H9 (cell line): ENCODE measurements at regions not wholly inside any gene's neighbourhood (a gene's known extent, or its start where the extent isn't known, plus 50 kb on each side); places are given as distances from the start of the nearest gene placed in this dataset.

Experiments used
- DNase-seq: peaks from one replicate; pipeline ENCODE4 v3.0.0-alpha.2; 2017
- H2AFZ ChIP-seq: one replicate; pipeline ENCODE4 v1.6.1; 2013; ENCODE audit warnings: mild to moderate bottlenecking, low read length, control low read depth, moderate library complexity
- H2AK5ac ChIP-seq: 2 replicates; pipeline ENCODE4 v1.6.1; 2013; ENCODE audit warnings: low read length, control low read depth, mixed read lengths; ENCODE audit not compliant: insufficient read length
- H2BK120ac ChIP-seq: one replicate; pipeline ENCODE4 v1.6.1; 2013; ENCODE audit warnings: low read depth, mild to moderate bottlenecking, low read length, control low read depth, inconsistent platforms; ENCODE audit not compliant: poor library complexity, severe bottlenecking
- H2BK12ac ChIP-seq: 2 replicates; pipeline ENCODE4 v1.6.1; 2013; ENCODE audit warnings: low read length, control low read depth, mixed read lengths, low read depth; ENCODE audit not compliant: insufficient read length
- H2BK15ac ChIP-seq: 2 replicates; pipeline ENCODE4 v1.6.1; 2013; ENCODE audit warnings: low read depth, low read length, control low read depth
- H2BK20ac ChIP-seq: one replicate; pipeline ENCODE4 v1.6.1; 2013; ENCODE audit warnings: low read depth, mild to moderate bottlenecking, low read length, control low read depth, inconsistent platforms; ENCODE audit not compliant: poor library complexity, severe bottlenecking
- H2BK5ac ChIP-seq: 2 replicates; pipeline ENCODE4 v1.6.1; 2013; ENCODE audit warnings: low read length, control low read depth, mixed read lengths; ENCODE audit not compliant: insufficient read length
- H3K14ac ChIP-seq: 2 replicates; pipeline ENCODE4 v1.6.1; 2013; ENCODE audit warnings: low read length, control low read depth; ENCODE audit not compliant: insufficient read depth
- H3K18ac ChIP-seq: 2 replicates; pipeline ENCODE4 v1.6.1; 2013; ENCODE audit warnings: low read depth, mild to moderate bottlenecking, mixed read lengths, low read length, control low read depth; ENCODE audit not compliant: insufficient read length
- H3K23ac ChIP-seq: 2 replicates; pipeline ENCODE4 v1.6.1; 2013; ENCODE audit warnings: low read length, control low read depth, mixed read lengths, low read depth; ENCODE audit not compliant: insufficient read length
- H3K23me2 ChIP-seq: 2 replicates; pipeline ENCODE4 v1.6.1; 2013; ENCODE audit warnings: low read depth, mild to moderate bottlenecking, mixed read lengths, low read length, control low read depth; ENCODE audit not compliant: insufficient read length, poor library complexity, severe bottlenecking
- H3K27ac ChIP-seq: 2 replicates; pipeline ENCODE4 v1.5.1; 2013; ENCODE audit warnings: low read length, control low read depth, mixed read lengths, low read depth; ENCODE audit not compliant: insufficient read length
- H3K27me3 ChIP-seq: 2 replicates; pipeline ENCODE4 v1.6.1; 2013; ENCODE audit warnings: low read length, control low read depth, inconsistent platforms; ENCODE audit not compliant: insufficient read depth
- H3K4ac ChIP-seq: 2 replicates; pipeline ENCODE4 v1.6.1; 2013; ENCODE audit warnings: low read depth, mild to moderate bottlenecking, control low read depth, inconsistent platforms, low read length, moderate library complexity
- H3K4me1 ChIP-seq: 2 replicates; pipeline ENCODE4 v1.6.1; 2013; ENCODE audit warnings: low read length, control low read depth, inconsistent platforms; ENCODE audit not compliant: insufficient read depth
- H3K4me2 ChIP-seq: 2 replicates; pipeline ENCODE4 v1.6.1; 2013; ENCODE audit warnings: low read length, control low read depth, mixed read lengths; ENCODE audit not compliant: insufficient read length, insufficient read depth
- H3K56ac ChIP-seq: 2 replicates; pipeline ENCODE4 v1.6.1; 2013; ENCODE audit warnings: low read depth, mild to moderate bottlenecking, mixed read lengths, low read length, control low read depth; ENCODE audit not compliant: insufficient read length
- H3K79me1 ChIP-seq: 2 replicates; pipeline ENCODE4 v1.6.1; 2013; ENCODE audit warnings: low read depth, mild to moderate bottlenecking, moderate library complexity, low read length, control low read depth, inconsistent platforms; ENCODE audit not compliant: insufficient read depth, poor library complexity, severe bottlenecking
- H3K79me2 ChIP-seq: 2 replicates; pipeline ENCODE4 v1.6.1; 2013; ENCODE audit warnings: low read length, control low read depth, inconsistent platforms; ENCODE audit not compliant: insufficient read depth
- H3K9ac ChIP-seq: 2 replicates; pipeline ENCODE4 v1.6.1; 2013; ENCODE audit warnings: low read length, control low read depth, mixed read lengths; ENCODE audit not compliant: insufficient read length; ENCODE audit errors: extremely low read depth
- H3K9me3 ChIP-seq: one replicate; pipeline ENCODE4 v1.6.1; 2013; ENCODE audit warnings: low read depth, low read length, inconsistent platforms; ENCODE audit not compliant: control insufficient read depth
- H3T11ph ChIP-seq: one replicate; pipeline ENCODE4 v1.6.1; 2013; ENCODE audit warnings: mild to moderate bottlenecking, low read length, control low read depth, inconsistent platforms
- H4K20me1 ChIP-seq: one replicate; pipeline ENCODE4 v1.6.1; 2013; ENCODE audit not compliant: control insufficient read depth, insufficient read length, insufficient read depth
- H4K5ac ChIP-seq: 2 replicates; pipeline ENCODE4 v1.6.1; 2013; ENCODE audit warnings: low read depth, mild to moderate bottlenecking, mixed read lengths, low read length, control low read depth; ENCODE audit not compliant: insufficient read length
- H4K8ac ChIP-seq: replicated peaks from 2 replicates; pipeline ENCODE4 v1.6.1; 2013; ENCODE audit warnings: low read length, control low read depth, mixed read lengths, low read depth; ENCODE audit not compliant: insufficient read length
- H4K91ac ChIP-seq: 2 replicates; pipeline ENCODE4 v1.6.1; 2013; ENCODE audit warnings: low read depth, mild to moderate bottlenecking, moderate library complexity, mixed read lengths, low read length, control low read depth; ENCODE audit not compliant: insufficient read length
- H3K27ac Mint-ChIP-seq, 3 experiments: 2 replicates in 2 of 3; 3 replicates in 1 of 3; pipeline ENCODE4 v1.8.0; 2020 to 2021; ENCODE audit warnings: mixed read lengths in 3 of 3, mild to moderate bottlenecking in 1 of 3, moderate library complexity in 1 of 3
- H3K27me3 Mint-ChIP-seq: 2 replicates; pipeline ENCODE4 v1.8.0; 2021; ENCODE audit warnings: low read depth, mild to moderate bottlenecking, moderate library complexity, mixed read lengths
- H3K36me3 Mint-ChIP-seq, 3 experiments: 2 replicates in 2 of 3; 3 replicates in 1 of 3; pipeline ENCODE4 v1.8.0; 2020 to 2021; ENCODE audit warnings: low read depth in 3 of 3, mixed read lengths in 3 of 3; ENCODE audit not compliant: insufficient read depth in 1 of 3
- H3K4me1 Mint-ChIP-seq, 2 experiments: 2 replicates each; pipeline ENCODE4 v1.8.0; 2020; ENCODE audit warnings: mixed read lengths in 2 of 2
- H3K4me3 Mint-ChIP-seq, 2 experiments: 2 replicates in 1 of 2; 3 replicates in 1 of 2; pipeline ENCODE4 v1.8.0; 2020 to 2021; ENCODE audit warnings: mild to moderate bottlenecking in 2 of 2, mixed read lengths in 2 of 2, moderate library complexity in 1 of 2
- H3K9me3 Mint-ChIP-seq, 2 experiments: 2 replicates in 1 of 2; 3 replicates in 1 of 2; pipeline ENCODE4 v1.8.0; 2020; ENCODE audit warnings: mild to moderate bottlenecking in 2 of 2, mixed read lengths in 2 of 2, moderate library complexity in 1 of 2
- WGBS: extraction: QIAGEN DNeasy Blood & Tissue Kit; methylation state at CpG from one replicate; pipeline ENCODE4 v1.1.7; 2013; ENCODE audit warnings: missing lambda C conversion rate, low lambda C conversion rate, mixed read lengths; ENCODE audit not compliant: insufficient read length; ENCODE audit errors: extremely low coverage; 5-methylcytosine and 5-hydroxymethylcytosine counted together
- TF ChIP-seq, protein P1 (sequence below): fragments of 200-600 bp; sonication (generic); conservative IDR thresholded peaks from 3 replicates; pipeline ENCODE4 v1.8.0; 2021; ENCODE audit warnings: antibody characterized with exemption, mild to moderate bottlenecking

DNA sequence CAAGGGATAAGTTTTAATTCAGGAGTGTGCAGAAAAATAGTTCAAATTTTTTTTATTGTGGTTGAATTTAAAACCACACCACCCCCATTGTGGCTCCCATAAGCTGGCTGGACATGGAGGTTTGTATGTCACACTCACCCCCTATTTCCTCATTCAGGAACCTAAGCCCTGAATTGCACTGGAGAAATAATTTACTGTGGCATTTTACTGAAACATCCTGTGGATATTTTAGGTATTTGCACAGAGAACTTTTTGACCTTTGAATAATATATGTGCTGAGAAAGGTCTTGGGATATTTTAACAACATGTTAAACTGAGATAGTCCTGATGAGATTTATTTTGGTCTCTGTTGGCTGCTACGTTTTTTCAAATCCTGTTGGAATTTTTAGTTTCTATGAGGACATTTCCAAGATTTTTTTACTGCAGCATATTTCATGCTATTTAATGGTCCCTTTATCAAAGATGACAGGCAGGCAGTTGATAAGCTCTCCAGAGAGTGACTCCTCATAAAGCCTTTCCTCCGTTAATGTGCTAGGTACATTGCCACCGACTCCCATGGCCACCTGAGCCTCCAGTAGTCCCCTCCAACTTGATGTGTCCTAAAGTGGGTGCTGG is 51.2 kb upstream of the PALM2AKAP2 start:
- Histone ChIP-seq H2AK5ac (no peak overlapping the region), H3K9me3 (no peaks in the 10 kb centered on the region), H3K79me2 (no peaks in the 10 kb centered on the region), H3K4me2 (no peak overlapping the region), H2AFZ (no peak overlapping the region), H4K20me1 (no peaks in the 10 kb centered on the region), H2BK20ac (no peak overlapping the region), H2BK5ac (no peak overlapping the region), H3K27me3 (no peaks in the 10 kb centered on the region), H3K18ac (no peak overlapping the region), H3K14ac (no peak overlapping the region), H3K56ac (no peak overlapping the region), H3K23ac (no peak overlapping the region), H3K4me1 (no peaks in the 10 kb centered on the region), H3T11ph (no peak overlapping the region), H3K27ac (no peak overlapping the region), H4K5ac (no peak overlapping the region), H3K23me2 (no peaks in the 10 kb centered on the region), H3K9ac (no peak overlapping the region), H2BK12ac (no peak overlapping the region), H3K79me1 (no peaks in the 10 kb centered on the region), H2BK15ac (no peak overlapping the region), H4K8ac (no peak overlapping the region), H2BK120ac (no peak overlapping the region), H3K4ac (no peak overlapping the region), H4K91ac (no peak overlapping the region)
- Mint-ChIP-seq H3K4me3 (no peak overlapping the region), H3K9me3 (no peaks in the 10 kb centered on the region), H3K36me3 (no peaks in the 10 kb centered on the region), H3K27me3 (no peaks in the 10 kb centered on the region), H3K4me1 (peaks cover 8 to 10% of the 10 kb centered on the region in 2 experiments), H3K27ac (no peak overlapping the region)
- TF ChIP-seq, protein P1, sequence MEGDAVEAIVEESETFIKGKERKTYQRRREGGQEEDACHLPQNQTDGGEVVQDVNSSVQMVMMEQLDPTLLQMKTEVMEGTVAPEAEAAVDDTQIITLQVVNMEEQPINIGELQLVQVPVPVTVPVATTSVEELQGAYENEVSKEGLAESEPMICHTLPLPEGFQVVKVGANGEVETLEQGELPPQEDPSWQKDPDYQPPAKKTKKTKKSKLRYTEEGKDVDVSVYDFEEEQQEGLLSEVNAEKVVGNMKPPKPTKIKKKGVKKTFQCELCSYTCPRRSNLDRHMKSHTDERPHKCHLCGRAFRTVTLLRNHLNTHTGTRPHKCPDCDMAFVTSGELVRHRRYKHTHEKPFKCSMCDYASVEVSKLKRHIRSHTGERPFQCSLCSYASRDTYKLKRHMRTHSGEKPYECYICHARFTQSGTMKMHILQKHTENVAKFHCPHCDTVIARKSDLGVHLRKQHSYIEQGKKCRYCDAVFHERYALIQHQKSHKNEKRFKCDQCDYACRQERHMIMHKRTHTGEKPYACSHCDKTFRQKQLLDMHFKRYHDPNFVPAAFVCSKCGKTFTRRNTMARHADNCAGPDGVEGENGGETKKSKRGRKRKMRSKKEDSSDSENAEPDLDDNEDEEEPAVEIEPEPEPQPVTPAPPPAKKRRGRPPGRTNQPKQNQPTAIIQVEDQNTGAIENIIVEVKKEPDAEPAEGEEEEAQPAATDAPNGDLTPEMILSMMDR: no peak
- no peak for DNase-seq
- WGBS: no CpG with 5 or more reads among the region's 3 CpGs
